CD14-positive monocyte (primary cell): ENCODE measurements at regions not wholly inside any gene's neighbourhood (a gene's known extent, or its start where the extent isn't known, plus 50 kb on each side); places are given as distances from the start of the nearest gene placed in this dataset.

Experiments
- DNase-seq, 3 donors: peaks; one replicate each; pipeline ENCODE4 v3.0.0-alpha.2; 2011 to 2022
- H2AFZ ChIP-seq: 2 replicates; pipeline ENCODE4 v1.6.0; 2012; ENCODE audit warnings: mild to moderate bottlenecking, low read depth, low read length, inconsistent platforms; ENCODE audit not compliant: insufficient read depth, poor library complexity, severe bottlenecking
- H3K27ac ChIP-seq, 2 donors: 1 replicate in 1 of 2; 2 replicates in 1 of 2; pipeline ENCODE4 v1.5.1; 2012 to 2013; ENCODE audit warnings: low read length in 2 of 2, control low read depth in 1 of 2, inconsistent platforms in 1 of 2, low read depth in 1 of 2, mild to moderate bottlenecking in 1 of 2
- H3K27me3 ChIP-seq, 2 donors: one replicate each; pipeline versions ENCODE4 v1.6.0 to v1.6.1; 2011 to 2013; ENCODE audit warnings: low read length in 2 of 2; ENCODE audit not compliant: control insufficient read depth in 2 of 2, insufficient read depth in 2 of 2
- H3K36me3 ChIP-seq, 2 donors: replicated peaks in 1 of 2; 1 replicate in 1 of 2; 2 replicates in 1 of 2; pipeline versions ENCODE4 v1.5.1 to v1.6.1; 2012 to 2013; ENCODE audit warnings: low read length in 2 of 2, control low read depth in 1 of 2, inconsistent platforms in 1 of 2, mild to moderate bottlenecking in 1 of 2; ENCODE audit not compliant: insufficient read depth in 2 of 2, control insufficient read depth in 1 of 2
- H3K4me1 ChIP-seq, 2 donors: 1 replicate in 1 of 2; 2 replicates in 1 of 2; pipeline versions ENCODE4 v1.5.1 to v1.6.1; 2012 to 2013; ENCODE audit warnings: low read length in 2 of 2, control low read depth in 1 of 2, inconsistent platforms in 1 of 2, mild to moderate bottlenecking in 1 of 2, moderate library complexity in 1 of 2; ENCODE audit not compliant: insufficient read depth in 2 of 2, control insufficient read depth in 1 of 2
- H3K4me2 ChIP-seq: replicated peaks from 2 replicates; pipeline ENCODE3; 2012; ENCODE audit warnings: low read length, moderate library complexity, mild to moderate bottlenecking; ENCODE audit not compliant: poor library complexity, severe bottlenecking; ENCODE audit errors: extremely low read depth
- H3K4me3 ChIP-seq, 3 experiments: fragments of 200-600 bp in 1 of 3; sonication (generic) in 1 of 3; replicated peaks in 1 of 3; 1 replicate in 2 of 3; 2 replicates in 1 of 3; pipeline ENCODE4 v1.5.1; 2011 to 2013; ENCODE audit warnings: low read length in 3 of 3, mild to moderate bottlenecking in 3 of 3, control low read depth in 2 of 3, low read depth in 2 of 3, inconsistent platforms in 1 of 3, moderate library complexity in 1 of 3
- H3K79me2 ChIP-seq: 2 replicates; pipeline ENCODE4 v1.6.0; 2012; ENCODE audit warnings: mild to moderate bottlenecking, control low read depth, inconsistent platforms, low read length, moderate library complexity; ENCODE audit not compliant: insufficient read depth
- H3K9ac ChIP-seq: 2 replicates; pipeline ENCODE4 v1.6.0; 2017; ENCODE audit warnings: low read length, mild to moderate bottlenecking; ENCODE audit not compliant: insufficient read depth, poor library complexity, severe bottlenecking
- H3K9me3 ChIP-seq, 2 donors: replicated peaks in 1 of 2; 1 replicate in 1 of 2; 2 replicates in 1 of 2; pipeline versions ENCODE4 v1.5.1 to v1.6.1; 2012 to 2013; ENCODE audit warnings: low read length in 2 of 2, control low read depth in 1 of 2; ENCODE audit not compliant: control insufficient read depth in 1 of 2, insufficient read depth in 1 of 2
- H4K20me1 ChIP-seq: 2 replicates; pipeline ENCODE4 v1.6.0; 2012; ENCODE audit warnings: mild to moderate bottlenecking, low read length, control low read depth, moderate library complexity; ENCODE audit not compliant: insufficient read depth
- H3K27ac Mint-ChIP-seq, 7 donors: one replicate each; pipeline ENCODE4 v1.8.0; 2020; ENCODE audit warnings: mild to moderate bottlenecking in 7 of 7, mixed read lengths in 7 of 7, moderate library complexity in 6 of 7, inconsistent platforms in 2 of 7
- H3K27me3 Mint-ChIP-seq, 3 donors: one replicate each; pipeline ENCODE4 v1.8.0; 2021 to 2022; ENCODE audit warnings: low read depth in 3 of 3, mild to moderate bottlenecking in 3 of 3, mixed read lengths in 3 of 3, moderate library complexity in 3 of 3, inconsistent platforms in 1 of 3
- H3K36me3 Mint-ChIP-seq, 2 donors: one replicate each; pipeline ENCODE4 v1.8.0; 2020; ENCODE audit warnings: mixed read lengths in 2 of 2, inconsistent platforms in 1 of 2, mild to moderate bottlenecking in 1 of 2
- H3K4me1 Mint-ChIP-seq: one replicate; pipeline ENCODE4 v1.8.0; 2020; ENCODE audit warnings: mild to moderate bottlenecking, mixed read lengths
- H3K4me3 Mint-ChIP-seq, 2 donors: one replicate each; pipeline ENCODE4 v1.8.0; 2020; ENCODE audit warnings: mild to moderate bottlenecking in 2 of 2, mixed read lengths in 2 of 2, moderate library complexity in 1 of 2
- H3K9me3 Mint-ChIP-seq, 7 donors: one replicate each; pipeline ENCODE4 v1.8.0; 2020 to 2022; ENCODE audit warnings: mixed read lengths in 7 of 7, mild to moderate bottlenecking in 6 of 7, moderate library complexity in 6 of 7, inconsistent platforms in 2 of 7
- WGBS: methylation state at CpG from one replicate; pipeline ENCODE4 v1.1.5; 2013; ENCODE audit warnings: missing lambda C conversion rate; ENCODE audit not compliant: insufficient coverage; 5-methylcytosine and 5-hydroxymethylcytosine counted together
- intact Hi-C, 2 donors: fragments of 100-400 bp; cut with micrococcal nuclease; formaldehyde crosslinking; loops; one replicate each; pipeline versions ENCODE4 v1.15.0 to v1.15.1; 2023
- TF ChIP-seq, protein P1 (sequence below): fragments of 200-600 bp; IDR thresholded peaks from one replicate; pipeline ENCODE4 v1.8.0; 2022; ENCODE audit warnings: antibody characterized with exemption, mild to moderate bottlenecking

GRCh38 chr9:118928722-118929121 is 440.5 kb downstream of the BRINP1 start:
- Histone ChIP-seq H3K4me3 (no peak overlapping the region), H2AFZ (no peak overlapping the region), H3K9me3 (no peaks in the 10 kb centered on the region), H3K9ac (no peak overlapping the region), H3K36me3 (no peaks in the 10 kb centered on the region), H3K79me2 (no peaks in the 10 kb centered on the region), H3K4me1 (no peaks in the 10 kb centered on the region), H3K27me3 (no peaks in the 10 kb centered on the region), H3K4me2 (no peak overlapping the region), H4K20me1 (no peaks in the 10 kb centered on the region), H3K27ac (no peak overlapping the region)
- Mint-ChIP-seq H3K9me3 (peaks cover 0 to 4% (median 0%) of the 10 kb centered on the region in 7 donors), H3K4me3 (no peak overlapping the region), H3K36me3 (no peaks in the 10 kb centered on the region), H3K4me1 (no peaks in the 10 kb centered on the region), H3K27ac (no peak overlapping the region), H3K27me3 (peaks cover 0 to 3% (median 0%) of the 10 kb centered on the region in 3 donors)
- TF ChIP-seq, protein P1, sequence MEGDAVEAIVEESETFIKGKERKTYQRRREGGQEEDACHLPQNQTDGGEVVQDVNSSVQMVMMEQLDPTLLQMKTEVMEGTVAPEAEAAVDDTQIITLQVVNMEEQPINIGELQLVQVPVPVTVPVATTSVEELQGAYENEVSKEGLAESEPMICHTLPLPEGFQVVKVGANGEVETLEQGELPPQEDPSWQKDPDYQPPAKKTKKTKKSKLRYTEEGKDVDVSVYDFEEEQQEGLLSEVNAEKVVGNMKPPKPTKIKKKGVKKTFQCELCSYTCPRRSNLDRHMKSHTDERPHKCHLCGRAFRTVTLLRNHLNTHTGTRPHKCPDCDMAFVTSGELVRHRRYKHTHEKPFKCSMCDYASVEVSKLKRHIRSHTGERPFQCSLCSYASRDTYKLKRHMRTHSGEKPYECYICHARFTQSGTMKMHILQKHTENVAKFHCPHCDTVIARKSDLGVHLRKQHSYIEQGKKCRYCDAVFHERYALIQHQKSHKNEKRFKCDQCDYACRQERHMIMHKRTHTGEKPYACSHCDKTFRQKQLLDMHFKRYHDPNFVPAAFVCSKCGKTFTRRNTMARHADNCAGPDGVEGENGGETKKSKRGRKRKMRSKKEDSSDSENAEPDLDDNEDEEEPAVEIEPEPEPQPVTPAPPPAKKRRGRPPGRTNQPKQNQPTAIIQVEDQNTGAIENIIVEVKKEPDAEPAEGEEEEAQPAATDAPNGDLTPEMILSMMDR, result no peak
- intact Hi-C loops, result no loop called here
- DNase-seq, result no peak
- 49% methylated on average over 2 of the region's 2 CpGs for WGBS

GRCh38 chr9:118929287-118929686 is 439.9 kb downstream of the BRINP1 start:
- Mint-ChIP-seq H3K4me3 (no peak overlapping the region), H3K36me3 (no peaks in the 10 kb centered on the region), H3K4me1 (no peaks in the 10 kb centered on the region), H3K27me3 (peaks cover 0 to 3% (median 0%) of the 10 kb centered on the region in 3 donors), H3K9me3 (peaks cover 0 to 4% (median 0%) of the 10 kb centered on the region in 7 donors), H3K27ac (no peak overlapping the region)
- H3K9ac ChIP-seq, result no peak overlapping the region
- no CpG with 5 or more reads among the region's 2 CpGs for WGBS
- H3K79me2 ChIP-seq, result no peaks in the 10 kb centered on the region
- H3K4me3 ChIP-seq, result no peak overlapping the region
- H3K4me2 ChIP-seq, result no peak overlapping the region
- no peaks in the 10 kb centered on the region for H4K20me1 ChIP-seq
- no peaks in the 10 kb centered on the region for H3K9me3 ChIP-seq
- intact Hi-C loops, result no loop called here
- TF ChIP-seq, protein P1, result no peak
- no peaks in the 10 kb centered on the region for H3K4me1 ChIP-seq
- no peak for DNase-seq
- H3K27me3 ChIP-seq, result no peaks in the 10 kb centered on the region
- H3K36me3 ChIP-seq, result no peaks in the 10 kb centered on the region
- H2AFZ ChIP-seq, result no peak overlapping the region
- H3K27ac ChIP-seq, result no peak overlapping the region
